HEK293 (cell line): ENCODE measurements at regions not wholly inside any gene's neighbourhood (a gene's known extent, or its start where the extent isn't known, plus 50 kb on each side); places are given as distances from the start of the nearest gene placed in this dataset.

ENCODE experiments used
- BCL6B ChIP-seq: fragments of 450-650 bp; formaldehyde crosslinking; IDR thresholded peaks from 2 replicates; pipeline ENCODE4 v1.5.1; 2017; ENCODE audit warnings: missing biosample characterization, missing genetic modification characterization
- FEZF1 ChIP-seq: fragments of 450-650 bp; formaldehyde crosslinking; IDR thresholded peaks from 2 replicates; pipeline ENCODE4 v1.5.1; 2016; ENCODE audit warnings: missing biosample characterization, missing genetic modification characterization
- IKZF3 ChIP-seq: fragments of 450-650 bp; IDR thresholded peaks from 2 replicates; pipeline ENCODE4 v1.5.0; 2018; ENCODE audit warnings: missing biosample characterization, mild to moderate bottlenecking, missing genetic modification characterization, moderate library complexity
- KLF1 ChIP-seq: fragments of 450-650 bp; formaldehyde crosslinking; IDR thresholded peaks from 2 replicates; pipeline ENCODE4 v1.5.1; 2016; ENCODE audit warnings: missing biosample characterization, missing genetic modification characterization
- MYNN ChIP-seq: fragments of 450-650 bp; formaldehyde crosslinking; IDR thresholded peaks from 2 replicates; pipeline ENCODE4 v1.5.1; 2016; ENCODE audit warnings: missing biosample characterization, missing genetic modification characterization, borderline replicate concordance
- PRDM10 ChIP-seq: fragments of 450-650 bp; formaldehyde crosslinking; IDR thresholded peaks from 2 replicates; pipeline ENCODE4 v1.5.1; 2016; ENCODE audit warnings: missing biosample characterization, missing genetic modification characterization
- SP2 ChIP-seq: fragments of 450-650 bp; formaldehyde crosslinking; IDR thresholded peaks from 2 replicates; pipeline ENCODE4 v1.5.1; 2016; ENCODE audit warnings: missing biosample characterization, missing genetic modification characterization
- SP7 ChIP-seq: fragments of 450-650 bp; formaldehyde crosslinking; IDR thresholded peaks from 2 replicates; pipeline ENCODE4 v1.5.1; 2016; ENCODE audit warnings: missing biosample characterization, missing genetic modification characterization
- TCF7L2 ChIP-seq: IDR thresholded peaks from 2 replicates; pipeline ENCODE4 v1.6.1; 2011; ENCODE audit warnings: low read depth, mild to moderate bottlenecking, inconsistent platforms, low read length, moderate library complexity, borderline replicate concordance
- ZBTB49 ChIP-seq: fragments of 450-650 bp; formaldehyde crosslinking; IDR thresholded peaks from 2 replicates; pipeline ENCODE4 v1.5.1; 2016; ENCODE audit warnings: missing biosample characterization, missing genetic modification characterization, low read depth
- ZFP37 ChIP-seq: fragments of 450-650 bp; formaldehyde crosslinking; IDR thresholded peaks from 2 replicates; pipeline ENCODE4 v1.5.1; 2016; ENCODE audit warnings: missing biosample characterization, missing genetic modification characterization
- ZNF132 ChIP-seq: fragments of 450-650 bp; formaldehyde crosslinking; IDR thresholded peaks from 2 replicates; pipeline ENCODE4 v1.5.1; 2017; ENCODE audit warnings: missing biosample characterization, missing genetic modification characterization, borderline replicate concordance
- ZNF148 ChIP-seq: fragments of 450-650 bp; formaldehyde crosslinking; IDR thresholded peaks from 2 replicates; pipeline ENCODE4 v1.5.0; 2017; ENCODE audit warnings: missing biosample characterization, missing genetic modification characterization, borderline replicate concordance
- ZNF16 ChIP-seq: fragments of 450-650 bp; formaldehyde crosslinking; IDR thresholded peaks from 2 replicates; pipeline ENCODE4 v1.5.1; 2016; ENCODE audit warnings: low read depth, missing biosample characterization, missing genetic modification characterization
- ZNF174 ChIP-seq: fragments of 450-650 bp; formaldehyde crosslinking; IDR thresholded peaks from 2 replicates; pipeline ENCODE4 v1.5.0; 2017; ENCODE audit warnings: missing biosample characterization, mild to moderate bottlenecking, missing genetic modification characterization
- ZNF211 ChIP-seq: fragments of 450-650 bp; formaldehyde crosslinking; IDR thresholded peaks from 2 replicates; pipeline ENCODE4 v1.5.1; 2016; ENCODE audit warnings: low read depth, missing biosample characterization, missing genetic modification characterization
- ZNF311 ChIP-seq: fragments of 450-650 bp; formaldehyde crosslinking; IDR thresholded peaks from 2 replicates; pipeline ENCODE4 v1.5.1; 2017; ENCODE audit warnings: missing biosample characterization, missing genetic modification characterization, borderline replicate concordance
- ZNF341 ChIP-seq: fragments of 450-650 bp; formaldehyde crosslinking; IDR thresholded peaks from 2 replicates; pipeline ENCODE4; 2016; ENCODE audit warnings: low read depth, missing biosample characterization, missing genetic modification characterization
- ZNF362 ChIP-seq: fragments of 450-650 bp; formaldehyde crosslinking; IDR thresholded peaks from 2 replicates; pipeline ENCODE4 v1.5.1; 2016; ENCODE audit warnings: missing biosample characterization, missing genetic modification characterization
- ZNF394 ChIP-seq: fragments of 450-650 bp; formaldehyde crosslinking; IDR thresholded peaks from 2 replicates; pipeline ENCODE4 v1.5.1; 2016; ENCODE audit warnings: missing biosample characterization, missing genetic modification characterization, mild to moderate bottlenecking, moderate library complexity, borderline replicate concordance
- ZNF398 ChIP-seq: fragments of 450-650 bp; formaldehyde crosslinking; IDR thresholded peaks from 2 replicates; pipeline ENCODE4 v1.5.1; 2017; ENCODE audit warnings: missing biosample characterization, missing genetic modification characterization
- ZNF530 ChIP-seq: fragments of 450-650 bp; formaldehyde crosslinking; IDR thresholded peaks from 2 replicates; pipeline ENCODE4 v1.5.1; 2016; ENCODE audit warnings: low read depth, missing biosample characterization, missing genetic modification characterization
- ZNF549 ChIP-seq: fragments of 450-650 bp; IDR thresholded peaks from 2 replicates; pipeline ENCODE4 v1.5.1; 2018; ENCODE audit warnings: missing biosample characterization, missing genetic modification characterization, mild to moderate bottlenecking, inconsistent platforms, moderate library complexity
- ZNF600 ChIP-seq: fragments of 450-650 bp; formaldehyde crosslinking; IDR thresholded peaks from 2 replicates; pipeline ENCODE4 v1.5.1; 2016; ENCODE audit warnings: missing biosample characterization, missing genetic modification characterization
- ZNF629 ChIP-seq: fragments of 450-650 bp; formaldehyde crosslinking; IDR thresholded peaks from 2 replicates; pipeline ENCODE4 v1.5.1; 2017; ENCODE audit warnings: missing biosample characterization, missing genetic modification characterization
- ZNF776 ChIP-seq: fragments of 450-650 bp; formaldehyde crosslinking; IDR thresholded peaks from 2 replicates; pipeline ENCODE4 v1.5.0; 2017; ENCODE audit warnings: missing biosample characterization, missing genetic modification characterization, borderline replicate concordance

GRCh38 chr17:71440513-71440912, 680.3 kb upstream of the SOX9 start (continued):
- no peak for TF ChIP-seq ZNF174 (tag by site-specific recombination)
- TF ChIP-seq KLF1 (tag by site-specific recombination): peak; percentile 59
- no peak for TF ChIP-seq ZNF530 (tag by site-specific recombination)
- TF ChIP-seq ZNF394 (tag by site-specific recombination): no peak
- 0 out of 2 replicates have a peak, but pooled peaks have one; percentile 14 for TF ChIP-seq IKZF3 (tag by site-specific recombination)
- no peak for TF ChIP-seq ZNF629 (tag by site-specific recombination)
- no peak for TF ChIP-seq ZNF776 (tag by site-specific recombination)
- no peak for TF ChIP-seq ZBTB49 (tag by site-specific recombination)
- TF ChIP-seq SP2 (tag by site-specific recombination): peak; percentile 31
- no peak for TF ChIP-seq ZNF549 (tag by site-specific recombination)
- no peak for TF ChIP-seq ZNF600 (tag by site-specific recombination)
- TF ChIP-seq SP7 (tag by site-specific recombination): no peak
- no peak for TF ChIP-seq ZNF132
- peak; percentile 59 for TF ChIP-seq PRDM10
- no peak for TF ChIP-seq ZNF211 (tag by site-specific recombination)
- TF ChIP-seq ZNF16 (tag by site-specific recombination): no peak
- no peak for TF ChIP-seq ZNF341 (tag by site-specific recombination)
- TF ChIP-seq BCL6B (tag by site-specific recombination): no peak
- no peak for TF ChIP-seq ZNF311 (tag by site-specific recombination)
- TF ChIP-seq ZNF362 (tag by site-specific recombination): no peak
- TF ChIP-seq FEZF1 (tag by site-specific recombination): peak; percentile 60
- TF ChIP-seq TCF7L2: no peak
- no peak for TF ChIP-seq ZNF148 (tag by site-specific recombination)
- no peak for TF ChIP-seq ZNF398 (tag by site-specific recombination)
- no peak for TF ChIP-seq MYNN (tag by site-specific recombination)
- TF ChIP-seq ZFP37: no peak
